ENCODE measurements at regions not wholly inside any gene's neighbourhood (a gene's known extent, or its start where the extent isn't known, plus 50 kb on each side); places are given as distances from the start of the nearest gene placed in this dataset.

GRCh38 chr15:62278534-62278933 is 113.4 kb upstream of the C2CD4B start:
- intact Hi-C loops (cut with micrococcal nuclease): no loop called here
- no peak for DNase-seq
- H3K4me2 ChIP-seq (replicated peaks; ENCODE audit: low read depth, low read length, poor library complexity, severe bottlenecking): no peak overlapping the region
- no peaks in the 10 kb centered on the region for H3K79me2 ChIP-seq (ENCODE audit: control insufficient read depth, insufficient read depth, low read length)
- ChIA-PET CTCF (no interaction called here), POLR2A (no interaction called here)
- no peaks in the 10 kb centered on the region for H3K4me1 ChIP-seq (ENCODE audit: control insufficient read depth in 2 of 2, insufficient read depth in 2 of 2, low read length in 2 of 2)
- no peak overlapping the region for H3K4me3 ChIP-seq (ENCODE audit: control extremely low read depth in 1 of 5, extremely low read depth in 1 of 5, insufficient read depth in 1 of 5, low read depth in 2 of 5, low read length in 4 of 5)
- no peaks in the 10 kb centered on the region for H3K36me3 ChIP-seq (replicated peaks in 1 of 2; ENCODE audit: control extremely low read depth in 1 of 2, control insufficient read depth in 1 of 2, extremely low read depth in 1 of 2, insufficient read depth in 2 of 2, low read length in 1 of 2)
- H3K9me3 Mint-ChIP-seq (ENCODE audit: insufficient read depth): no peaks in the 10 kb centered on the region
- no peak overlapping the region for H3K27ac ChIP-seq (ENCODE audit: low read length in 2 of 2)
- no peak overlapping the region for H3K9ac ChIP-seq (ENCODE audit: low read length)
- H3K27ac Mint-ChIP-seq: no peak overlapping the region
- H2AFZ ChIP-seq (ENCODE audit: insufficient read depth, low read depth, low read length, poor library complexity, severe bottlenecking): no peak overlapping the region
- 83% methylated on average over 4 of the region's 4 CpGs for WGBS (ENCODE audit: insufficient coverage)
- H3K4me1 Mint-ChIP-seq: no peaks in the 10 kb centered on the region
- no peak for TF ChIP-seq EZH2 (IDR thresholded peaks at IDR 0.05; ENCODE audit: borderline replicate concordance, insufficient read depth, low read depth, low read length, poor library complexity, severe bottlenecking)
- TF ChIP-seq, protein P1, sequence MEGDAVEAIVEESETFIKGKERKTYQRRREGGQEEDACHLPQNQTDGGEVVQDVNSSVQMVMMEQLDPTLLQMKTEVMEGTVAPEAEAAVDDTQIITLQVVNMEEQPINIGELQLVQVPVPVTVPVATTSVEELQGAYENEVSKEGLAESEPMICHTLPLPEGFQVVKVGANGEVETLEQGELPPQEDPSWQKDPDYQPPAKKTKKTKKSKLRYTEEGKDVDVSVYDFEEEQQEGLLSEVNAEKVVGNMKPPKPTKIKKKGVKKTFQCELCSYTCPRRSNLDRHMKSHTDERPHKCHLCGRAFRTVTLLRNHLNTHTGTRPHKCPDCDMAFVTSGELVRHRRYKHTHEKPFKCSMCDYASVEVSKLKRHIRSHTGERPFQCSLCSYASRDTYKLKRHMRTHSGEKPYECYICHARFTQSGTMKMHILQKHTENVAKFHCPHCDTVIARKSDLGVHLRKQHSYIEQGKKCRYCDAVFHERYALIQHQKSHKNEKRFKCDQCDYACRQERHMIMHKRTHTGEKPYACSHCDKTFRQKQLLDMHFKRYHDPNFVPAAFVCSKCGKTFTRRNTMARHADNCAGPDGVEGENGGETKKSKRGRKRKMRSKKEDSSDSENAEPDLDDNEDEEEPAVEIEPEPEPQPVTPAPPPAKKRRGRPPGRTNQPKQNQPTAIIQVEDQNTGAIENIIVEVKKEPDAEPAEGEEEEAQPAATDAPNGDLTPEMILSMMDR (IDR thresholded peaks at IDR 0.05): no peak
- H4K20me1 ChIP-seq (ENCODE audit: control insufficient read depth, insufficient read depth, low read length, poor library complexity, severe bottlenecking): no peaks in the 10 kb centered on the region
- no peaks in the 10 kb centered on the region for H3K9me3 ChIP-seq (ENCODE audit: control extremely low read depth in 1 of 3, control insufficient read depth in 2 of 3, insufficient read depth in 1 of 3, low read length in 2 of 3)
- ATAC-seq (ENCODE audit: low read depth): no peak
- H3K27me3 Mint-ChIP-seq: peaks cover 9% of the 10 kb centered on the region
- no peak overlapping the region for H3K4me3 Mint-ChIP-seq
- H3K27me3 ChIP-seq (replicated peaks in 1 of 4; ENCODE audit: control extremely low read depth in 1 of 4, control insufficient read depth in 3 of 4, insufficient read depth in 4 of 4, low read length in 3 of 4): no peaks in the 10 kb centered on the region

DNA sequence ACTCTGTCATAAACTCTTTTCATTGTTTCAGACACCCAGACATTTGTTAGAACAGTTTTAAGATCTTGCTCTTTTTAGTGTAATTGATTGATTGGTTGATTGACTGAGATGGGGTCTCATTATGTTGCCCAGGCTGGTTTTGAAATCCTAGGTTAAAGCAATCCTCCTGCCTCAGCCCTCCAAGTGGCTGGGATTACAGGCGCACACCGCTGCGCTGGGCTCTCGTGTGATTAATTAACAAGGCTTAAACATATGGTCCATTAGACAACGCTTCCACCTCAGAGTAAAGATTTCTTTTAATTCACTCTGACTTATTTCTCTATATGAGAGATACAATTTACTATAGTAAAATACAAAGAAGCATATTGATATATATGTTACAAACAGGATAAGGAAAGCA is 114.0 kb upstream of the C2CD4B start:
- no peak for ATAC-seq (ENCODE audit: low read depth)
- no peaks in the 10 kb centered on the region for H3K4me1 Mint-ChIP-seq
- Histone ChIP-seq H3K4me1 (ENCODE audit: control insufficient read depth in 2 of 2, insufficient read depth in 2 of 2, low read length in 2 of 2) (no peaks in the 10 kb centered on the region), H3K4me3 (ENCODE audit: control extremely low read depth in 1 of 5, extremely low read depth in 1 of 5, insufficient read depth in 1 of 5, low read depth in 2 of 5, low read length in 4 of 5) (no peak overlapping the region), H3K9ac (ENCODE audit: low read length) (no peak overlapping the region), H2AFZ (ENCODE audit: insufficient read depth, low read depth, low read length, poor library complexity, severe bottlenecking) (no peak overlapping the region), H3K79me2 (ENCODE audit: control insufficient read depth, insufficient read depth, low read length) (no peaks in the 10 kb centered on the region), H3K36me3 (replicated peaks in 1 of 2; ENCODE audit: control extremely low read depth in 1 of 2, control insufficient read depth in 1 of 2, extremely low read depth in 1 of 2, insufficient read depth in 2 of 2, low read length in 1 of 2) (no peaks in the 10 kb centered on the region), H3K27me3 (replicated peaks in 1 of 4; ENCODE audit: control extremely low read depth in 1 of 4, control insufficient read depth in 3 of 4, insufficient read depth in 4 of 4, low read length in 3 of 4) (no peaks in the 10 kb centered on the region), H4K20me1 (ENCODE audit: control insufficient read depth, insufficient read depth, low read length, poor library complexity, severe bottlenecking) (no peaks in the 10 kb centered on the region), H3K27ac (ENCODE audit: low read length in 2 of 2) (no peak overlapping the region), H3K9me3 (ENCODE audit: control extremely low read depth in 1 of 3, control insufficient read depth in 2 of 3, insufficient read depth in 1 of 3, low read length in 2 of 3) (no peaks in the 10 kb centered on the region), H3K4me2 (replicated peaks; ENCODE audit: low read depth, low read length, poor library complexity, severe bottlenecking) (no peak overlapping the region)
- no peak for TF ChIP-seq EZH2 (IDR thresholded peaks at IDR 0.05; ENCODE audit: borderline replicate concordance, insufficient read depth, low read depth, low read length, poor library complexity, severe bottlenecking)
- TF ChIP-seq, protein P1 (IDR thresholded peaks at IDR 0.05): no peak
- no peak overlapping the region for H3K27ac Mint-ChIP-seq
- H3K9me3 Mint-ChIP-seq (ENCODE audit: insufficient read depth): no peaks in the 10 kb centered on the region
- WGBS (ENCODE audit: insufficient coverage): no CpG with 5 or more reads among the region's 5 CpGs
- intact Hi-C loops (cut with micrococcal nuclease): no loop called here
- H3K4me3 Mint-ChIP-seq: no peak overlapping the region
- ChIA-PET POLR2A (no interaction called here), CTCF (no interaction called here)
- no peak for DNase-seq
- peaks cover 9% of the 10 kb centered on the region for H3K27me3 Mint-ChIP-seq

Measured in B cell (primary cell).